ENCODE measurements at regions not wholly inside any gene's neighbourhood (a gene's known extent, or its start where the extent isn't known, plus 50 kb on each side); places are given as distances from the start of the nearest gene placed in this dataset.
"Not testable (repeated sequence)": the region's sequence is repeated elsewhere in the genome, so short reads cannot be mapped to it uniquely, and the experiment has no call there.

- not testable (repeated sequence) for DNase-seq (ENCODE audit: low read depth)
These were observed 279.6 kb upstream of the HS6ST1 start for GRCh38 chr2:128598260-128598659.

GRCh38 chr2:128598862-128599441 lies 280.3 kb upstream of the HS6ST1 start:
- DNase-seq (ENCODE audit: low read depth) = no peak

- DNase-seq (ENCODE audit: low read depth) = no peak
These were observed 281.0 kb upstream of the HS6ST1 start for GRCh38 chr2:128599700-128600099.

- no peak for DNase-seq (ENCODE audit: low read depth)
These were observed 282.1 kb upstream of the HS6ST1 start for GRCh38 chr2:128600581-128601297.

- no peak for DNase-seq (ENCODE audit: low read depth)
These were observed 282.8 kb upstream of the HS6ST1 start for GRCh38 chr2:128601298-128602037.

- no peak for DNase-seq (ENCODE audit: low read depth)
These were observed 283.5 kb upstream of the HS6ST1 start for GRCh38 chr2:128602038-128602698.

- no peak for DNase-seq (ENCODE audit: low read depth)
These were observed 284.0 kb upstream of the HS6ST1 start for GRCh38 chr2:128602699-128603101.

- DNase-seq (ENCODE audit: low read depth) = peak; percentile 5
These were observed 284.8 kb upstream of the HS6ST1 start for GRCh38 chr2:128603411-128603924.

GRCh38 chr2:128604045-128604444 lies 285.4 kb upstream of the HS6ST1 start:
- no peak for DNase-seq (ENCODE audit: low read depth)

- not testable (repeated sequence) for DNase-seq (ENCODE audit: low read depth)
These were observed 285.9 kb upstream of the HS6ST1 start for GRCh38 chr2:128604581-128604980.

- no peak for DNase-seq (ENCODE audit: low read depth)
These were observed 286.8 kb upstream of the HS6ST1 start for GRCh38 chr2:128605421-128605820.

GRCh38 chr2:128605931-128606330 lies 287.3 kb upstream of the HS6ST1 start:
- DNase-seq (ENCODE audit: low read depth) = no peak

- DNase-seq (ENCODE audit: low read depth) = no peak
These were observed 288.2 kb upstream of the HS6ST1 start for GRCh38 chr2:128606837-128607236.

GRCh38 chr2:128607440-128607839 lies 288.8 kb upstream of the HS6ST1 start:
- no peak for DNase-seq (ENCODE audit: low read depth)

- peak; percentile 32 for DNase-seq (ENCODE audit: low read depth)
These were observed 289.3 kb upstream of the HS6ST1 start for GRCh38 chr2:128607911-128608506.

- DNase-seq (ENCODE audit: low read depth) = no peak
These were observed 290.5 kb upstream of the HS6ST1 start for GRCh38 chr2:128608921-128609880.

GRCh38 chr2:128610496-128610895 lies 291.8 kb upstream of the HS6ST1 start:
- DNase-seq (ENCODE audit: low read depth) = no peak

- DNase-seq (ENCODE audit: low read depth) = peak; percentile 8
These were observed 293.0 kb upstream of the HS6ST1 start for GRCh38 chr2:128611421-128612320.

- no peak for DNase-seq (ENCODE audit: low read depth)
These were observed 294.0 kb upstream of the HS6ST1 start for GRCh38 chr2:128612628-128613027.

GRCh38 chr2:128613351-128613750 lies 294.7 kb upstream of the HS6ST1 start:
- DNase-seq (ENCODE audit: low read depth) = no peak
